ENCODE measurements at regions not wholly inside any gene's neighbourhood (a gene's known extent, or its start where the extent isn't known, plus 50 kb on each side); places are given as distances from the start of the nearest gene placed in this dataset.
"Not testable (repeated sequence)": the region's sequence is repeated elsewhere in the genome, so short reads cannot be mapped to it uniquely, and the experiment has no call there.

- intact Hi-C loops (cut with micrococcal nuclease) = no loop called here
- dilution Hi-C loops (cut with MboI; ENCODE audit: extremely low pct_ligation_motif_present, low sequenced_read_pairs) = no loop called here
- no peaks in the 10 kb centered on the region for H3K4me1 ChIP-seq (ENCODE audit: control insufficient read depth, extremely low read depth, insufficient read depth, low read length)
- FAIRE-seq (no peak), DNase-seq (ENCODE audit: low read depth, low spot score) (no peak)
- H3K36me3 ChIP-seq (ENCODE audit: control insufficient read depth in 2 of 2, extremely low read depth in 1 of 2, insufficient read depth in 2 of 2, low read length in 2 of 2) = no peaks in the 10 kb centered on the region
- H4K20me1 ChIP-seq (replicated peaks; ENCODE audit: control insufficient read depth, extremely low read depth, insufficient read depth, low read length) = no peaks in the 10 kb centered on the region
- no peak overlapping the region for H3K27ac ChIP-seq (ENCODE audit: insufficient read depth, low read depth, low read length)
- H3K9ac ChIP-seq (replicated peaks; ENCODE audit: extremely low read depth, insufficient read depth, low read length) = no peak overlapping the region
- no peaks in the 10 kb centered on the region for H3K79me2 ChIP-seq (ENCODE audit: control insufficient read depth, insufficient read depth, low read length)
- ChIA-PET CTCF (no interaction called here), POLR2A (no interaction called here)
- H3K27me3 ChIP-seq (ENCODE audit: control insufficient read depth in 2 of 2, insufficient read depth in 2 of 2, low read length in 2 of 2) = no peaks in the 10 kb centered on the region
- no TSS peak for BruUV-seq (replicated peaks)
- no peak overlapping the region for H3K4me3 ChIP-seq (replicated peaks in 1 of 3; ENCODE audit: insufficient read depth in 1 of 3, low read depth in 1 of 3, low read length in 3 of 3)
- TF ChIP-seq FOS (IDR thresholded peaks at IDR 0.05; ENCODE audit: borderline replicate concordance, insufficient read depth, low read length) (no peak), POLR2A (IDR thresholded peaks at IDR 0.05; ENCODE audit: low read depth, low read length) (no peak), MYC (IDR thresholded peaks at IDR 0.05; ENCODE audit: low read depth, low read length) (no peak), JUN (IDR thresholded peaks at IDR 0.05; ENCODE audit: borderline replicate concordance, insufficient read depth, insufficient read length, low read depth) (no peak), POLR2AphosphoS5 (IDR thresholded peaks at IDR 0.05; ENCODE audit: insufficient read depth, low read depth, low read length) (no peak), GATA2 (IDR thresholded peaks at IDR 0.05; ENCODE audit: insufficient read depth, insufficient read length, low read depth, low read length) (no peak), MAX (IDR thresholded peaks at IDR 0.05; ENCODE audit: insufficient read depth, insufficient read length) (no peak)
- no peaks in the 10 kb centered on the region for H3K9me1 ChIP-seq (replicated peaks; ENCODE audit: control insufficient read depth, extremely low read depth, insufficient read depth, low read length)
- no peak overlapping the region for H2AFZ ChIP-seq (ENCODE audit: low read depth, low read length)
- H3K9me3 ChIP-seq (replicated peaks; ENCODE audit: control insufficient read depth, insufficient read depth, low read length) = peaks cover 1% of the 10 kb centered on the region
- no peak overlapping the region for H3K4me2 ChIP-seq (ENCODE audit: insufficient read depth, low read length)
Measured at GRCh38 chr20:29750268-29750899, 1507.1 kb upstream of the DEFB115 start.

GRCh38 chr20:29752644-29753425 lies 1504.6 kb upstream of the DEFB115 start:
- CTCF ChIA-PET; BruUV-seq (replicated peaks); intact Hi-C loops (cut with micrococcal nuclease): not testable (repeated sequence)

GRCh38 chr20:29753426-29753746 lies 1504.1 kb upstream of the DEFB115 start:
- H3K79me2 ChIP-seq (ENCODE audit: control insufficient read depth, insufficient read depth, low read length); DNase-seq (ENCODE audit: low read depth, low spot score); H3K9me1 ChIP-seq (replicated peaks; ENCODE audit: control insufficient read depth, extremely low read depth, insufficient read depth, low read length); H3K9ac ChIP-seq (replicated peaks; ENCODE audit: extremely low read depth, insufficient read depth, low read length); POLR2A ChIA-PET; H3K36me3 ChIP-seq (ENCODE audit: control insufficient read depth in 2 of 2, extremely low read depth in 1 of 2, insufficient read depth in 2 of 2, low read length in 2 of 2); H3K9me3 ChIP-seq (replicated peaks; ENCODE audit: control insufficient read depth, insufficient read depth, low read length); H4K20me1 ChIP-seq (replicated peaks; ENCODE audit: control insufficient read depth, extremely low read depth, insufficient read depth, low read length); FAIRE-seq; H3K4me1 ChIP-seq (ENCODE audit: control insufficient read depth, extremely low read depth, insufficient read depth, low read length); H3K27ac ChIP-seq (ENCODE audit: insufficient read depth, low read depth, low read length); H3K4me3 ChIP-seq (replicated peaks in 1 of 3; ENCODE audit: insufficient read depth in 1 of 3, low read depth in 1 of 3, low read length in 3 of 3); intact Hi-C loops (cut with micrococcal nuclease); BruUV-seq (replicated peaks); H3K27me3 ChIP-seq (ENCODE audit: control insufficient read depth in 2 of 2, insufficient read depth in 2 of 2, low read length in 2 of 2); H2AFZ ChIP-seq (ENCODE audit: low read depth, low read length); H3K4me2 ChIP-seq (ENCODE audit: insufficient read depth, low read length); CTCF ChIA-PET; dilution Hi-C loops (cut with MboI; ENCODE audit: extremely low pct_ligation_motif_present, low sequenced_read_pairs): not testable (repeated sequence)

More at GRCh38 chr20:29752644-29753425, 1504.6 kb upstream of the DEFB115 start:
- H3K4me2 ChIP-seq (ENCODE audit: insufficient read depth, low read length); H3K9me1 ChIP-seq (replicated peaks; ENCODE audit: control insufficient read depth, extremely low read depth, insufficient read depth, low read length); H3K9ac ChIP-seq (replicated peaks; ENCODE audit: extremely low read depth, insufficient read depth, low read length); DNase-seq (ENCODE audit: low read depth, low spot score); H4K20me1 ChIP-seq (replicated peaks; ENCODE audit: control insufficient read depth, extremely low read depth, insufficient read depth, low read length); H3K4me1 ChIP-seq (ENCODE audit: control insufficient read depth, extremely low read depth, insufficient read depth, low read length); H3K36me3 ChIP-seq (ENCODE audit: control insufficient read depth in 2 of 2, extremely low read depth in 1 of 2, insufficient read depth in 2 of 2, low read length in 2 of 2); H3K9me3 ChIP-seq (replicated peaks; ENCODE audit: control insufficient read depth, insufficient read depth, low read length); FAIRE-seq; H3K4me3 ChIP-seq (replicated peaks in 1 of 3; ENCODE audit: insufficient read depth in 1 of 3, low read depth in 1 of 3, low read length in 3 of 3); H3K27me3 ChIP-seq (ENCODE audit: control insufficient read depth in 2 of 2, insufficient read depth in 2 of 2, low read length in 2 of 2); POLR2A ChIA-PET; H2AFZ ChIP-seq (ENCODE audit: low read depth, low read length); dilution Hi-C loops (cut with MboI; ENCODE audit: extremely low pct_ligation_motif_present, low sequenced_read_pairs); H3K79me2 ChIP-seq (ENCODE audit: control insufficient read depth, insufficient read depth, low read length); H3K27ac ChIP-seq (ENCODE audit: insufficient read depth, low read depth, low read length): not testable (repeated sequence)
